Activated T-cell treated with anti-CD3 and anti-CD28 coated beads, Interleukin-2, amount 50 U/mL, for 4 hours (primary cell): ENCODE measurements at regions not wholly inside any gene's neighbourhood (a gene's known extent, or its start where the extent isn't known, plus 50 kb on each side); places are given as distances from the start of the nearest gene placed in this dataset.
"Not testable (repeated sequence)": the region's sequence is repeated elsewhere in the genome, so short reads cannot be mapped to it uniquely, and the experiment has no call there.

ENCODE experiments used
- ATAC-seq, 2 donors: fragments of 200-7000 bp; cut with Tn5 transposase; one replicate each; pipeline ENCODE4 v1.10.0; 2021
- DNase-seq: peaks from one replicate; pipeline ENCODE4 v3.0.0-alpha.2; 2020
- H3K27me3 Mint-ChIP-seq: one replicate; pipeline ENCODE4 v1.8.0; 2021; ENCODE audit warnings: low read depth, mixed read lengths
- H3K36me3 Mint-ChIP-seq: one replicate; pipeline ENCODE4 v1.8.0; 2022; ENCODE audit warnings: mixed read lengths; ENCODE audit not compliant: insufficient read depth
- H3K4me1 Mint-ChIP-seq: one replicate; pipeline ENCODE4 v1.8.0; 2021; ENCODE audit warnings: low read depth, mixed read lengths
- H3K4me3 Mint-ChIP-seq: one replicate; pipeline ENCODE4 v1.8.0; 2021; ENCODE audit warnings: mild to moderate bottlenecking, moderate library complexity, mixed read lengths
- H3K9me3 Mint-ChIP-seq: one replicate; pipeline ENCODE4 v1.8.0; 2021; ENCODE audit warnings: mixed read lengths

DNA sequence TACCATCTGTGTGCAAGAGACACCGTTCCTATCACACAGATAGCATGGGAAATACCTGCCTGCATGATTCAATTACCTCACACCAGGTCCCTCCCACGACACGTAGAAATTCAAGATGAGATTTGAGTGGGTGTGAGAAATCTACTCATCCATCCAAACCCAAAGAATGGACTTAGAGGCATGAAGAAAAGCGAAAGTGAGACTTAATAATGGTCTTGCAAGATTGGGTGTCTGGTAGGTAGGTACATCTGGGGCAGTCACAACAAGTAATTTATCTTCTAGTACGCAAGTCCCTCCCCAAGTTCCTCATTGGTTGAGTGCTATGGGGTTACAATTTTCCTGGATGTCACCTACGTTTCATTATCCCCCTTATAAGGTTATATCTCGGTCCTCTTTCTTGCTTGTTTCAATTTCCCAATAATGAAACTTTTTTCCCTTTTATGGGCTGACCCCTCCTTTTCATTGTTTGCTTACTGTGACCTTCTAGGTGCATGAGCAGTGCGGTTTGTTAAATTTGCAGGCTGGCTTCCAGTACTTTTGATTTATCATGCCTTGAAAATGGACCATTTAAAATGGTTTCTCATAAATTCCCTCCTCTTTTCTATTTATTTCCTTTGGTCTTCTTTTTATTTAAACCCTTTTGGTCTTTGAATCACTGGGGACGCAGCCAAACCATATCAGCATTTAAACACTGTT is 63.1 kb upstream of the ZNF658 start:
- ATAC-seq, H3K4me3 Mint-ChIP-seq, DNase-seq, H3K36me3 Mint-ChIP-seq, H3K9me3 Mint-ChIP-seq, H3K4me1 Mint-ChIP-seq, H3K27me3 Mint-ChIP-seq: not testable (repeated sequence)
